GM12872 (cell line): ENCODE measurements at regions not wholly inside any gene's neighbourhood (a gene's known extent, or its start where the extent isn't known, plus 50 kb on each side); places are given as distances from the start of the nearest gene placed in this dataset.

Experiments used
- TF ChIP-seq, protein P1 (sequence below): IDR thresholded peaks from 3 replicates; pipeline ENCODE4 v1.5.1; 2011; ENCODE audit warnings: low read depth, mild to moderate bottlenecking, low read length, moderate library complexity; ENCODE audit not compliant: insufficient read depth

DNA sequence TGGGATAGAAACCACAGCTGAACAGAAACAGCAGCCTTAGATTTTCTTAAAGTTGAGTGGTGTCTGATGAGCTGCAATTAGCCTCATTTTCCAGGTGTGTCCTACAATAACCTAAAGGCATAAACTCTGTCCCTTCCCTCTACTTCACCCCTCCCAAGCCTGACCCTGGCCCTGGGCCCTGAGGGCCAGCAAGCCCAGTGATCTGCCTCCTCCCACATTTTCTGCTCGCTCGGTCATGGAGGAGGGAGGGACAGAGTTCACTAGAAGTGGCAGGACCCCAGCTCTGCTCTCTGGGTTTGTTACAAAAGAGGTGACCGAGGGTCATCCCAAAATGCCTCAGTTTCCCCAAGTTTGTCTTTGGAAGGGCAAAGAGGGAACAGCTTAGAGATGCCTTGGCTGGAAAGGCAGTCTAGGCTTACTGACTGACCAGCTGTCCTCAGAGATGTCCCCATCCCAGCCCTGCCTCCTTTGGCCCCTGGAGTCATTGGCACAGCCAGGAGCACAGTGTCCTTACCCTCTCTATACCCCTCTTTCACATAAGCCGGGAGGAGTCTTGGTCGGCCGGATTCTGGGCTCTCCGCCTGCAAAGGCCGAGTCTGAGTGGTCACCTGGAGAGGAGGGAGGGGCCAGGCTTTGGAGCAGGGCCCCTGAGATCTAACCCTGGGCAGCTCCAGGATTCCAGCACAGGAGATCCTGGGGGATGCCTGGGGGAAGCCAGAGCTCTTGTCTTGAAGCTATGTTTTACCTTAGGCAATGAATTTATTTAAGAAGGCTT lies 172.7 kb downstream of the PTPRU start:
- TF ChIP-seq, protein P1, sequence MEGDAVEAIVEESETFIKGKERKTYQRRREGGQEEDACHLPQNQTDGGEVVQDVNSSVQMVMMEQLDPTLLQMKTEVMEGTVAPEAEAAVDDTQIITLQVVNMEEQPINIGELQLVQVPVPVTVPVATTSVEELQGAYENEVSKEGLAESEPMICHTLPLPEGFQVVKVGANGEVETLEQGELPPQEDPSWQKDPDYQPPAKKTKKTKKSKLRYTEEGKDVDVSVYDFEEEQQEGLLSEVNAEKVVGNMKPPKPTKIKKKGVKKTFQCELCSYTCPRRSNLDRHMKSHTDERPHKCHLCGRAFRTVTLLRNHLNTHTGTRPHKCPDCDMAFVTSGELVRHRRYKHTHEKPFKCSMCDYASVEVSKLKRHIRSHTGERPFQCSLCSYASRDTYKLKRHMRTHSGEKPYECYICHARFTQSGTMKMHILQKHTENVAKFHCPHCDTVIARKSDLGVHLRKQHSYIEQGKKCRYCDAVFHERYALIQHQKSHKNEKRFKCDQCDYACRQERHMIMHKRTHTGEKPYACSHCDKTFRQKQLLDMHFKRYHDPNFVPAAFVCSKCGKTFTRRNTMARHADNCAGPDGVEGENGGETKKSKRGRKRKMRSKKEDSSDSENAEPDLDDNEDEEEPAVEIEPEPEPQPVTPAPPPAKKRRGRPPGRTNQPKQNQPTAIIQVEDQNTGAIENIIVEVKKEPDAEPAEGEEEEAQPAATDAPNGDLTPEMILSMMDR, result no peak

DNA sequence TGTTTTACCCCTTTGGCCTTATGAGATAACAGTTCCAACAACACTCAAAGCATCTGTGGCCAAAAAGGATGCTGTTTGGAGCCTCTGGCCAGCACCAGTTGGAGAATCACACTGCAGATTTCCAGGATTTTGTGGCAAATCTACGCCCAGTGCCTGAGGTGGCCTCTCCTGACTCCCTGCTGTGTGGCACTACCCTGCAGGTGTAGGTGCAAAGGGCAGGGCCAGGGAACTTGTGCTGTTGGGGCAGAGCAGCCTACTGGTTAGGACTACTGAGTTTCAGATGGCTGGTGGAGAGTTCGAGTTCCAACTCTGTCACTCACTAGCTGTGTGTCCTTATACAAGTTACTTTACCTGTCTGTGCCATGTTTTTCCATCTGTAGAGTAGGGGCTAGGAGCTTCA lies 170.5 kb downstream of the PTPRU start:
- TF ChIP-seq, protein P1, result no peak

DNA sequence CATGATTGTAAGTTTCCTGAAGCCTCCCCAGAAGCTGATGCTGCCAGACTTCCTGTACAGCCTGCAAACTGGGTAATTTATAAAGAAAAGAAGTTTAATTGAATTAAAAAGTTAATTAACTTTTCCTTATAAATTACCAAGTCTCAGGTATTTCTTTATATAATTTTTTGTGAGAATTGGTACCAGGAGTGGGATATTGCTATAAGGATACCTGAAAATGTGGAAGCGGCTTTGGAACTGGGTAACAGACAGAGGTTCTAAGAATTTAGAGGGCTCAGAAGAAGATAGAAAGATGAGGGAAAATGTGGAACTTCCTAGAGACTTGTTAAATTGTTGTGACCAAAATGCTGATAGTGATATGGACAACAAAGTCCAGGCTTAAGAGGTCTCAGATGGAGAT lies 163.1 kb downstream of the PTPRU start:
- TF ChIP-seq, protein P1, result no peak

DNA sequence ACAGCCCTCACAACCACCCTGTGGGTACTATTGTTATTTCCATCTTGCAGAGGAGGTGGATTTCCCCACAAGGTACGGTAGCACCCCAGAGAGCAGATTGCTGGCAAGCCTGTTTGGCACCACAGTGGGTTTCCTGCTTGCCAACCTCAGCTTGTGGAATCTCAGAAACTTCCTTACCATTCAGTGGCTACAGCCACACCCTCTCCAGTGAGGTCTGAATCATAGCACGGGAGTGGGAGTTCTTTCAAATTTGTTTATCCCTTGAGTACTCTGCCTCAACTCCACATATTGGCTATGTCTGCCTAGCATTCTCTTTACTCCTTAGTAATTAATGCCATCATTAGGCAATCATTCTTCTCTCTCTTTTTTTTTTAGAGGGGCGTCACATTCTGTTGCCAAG lies 162.1 kb downstream of the PTPRU start:
- TF ChIP-seq, protein P1, result no peak

DNA sequence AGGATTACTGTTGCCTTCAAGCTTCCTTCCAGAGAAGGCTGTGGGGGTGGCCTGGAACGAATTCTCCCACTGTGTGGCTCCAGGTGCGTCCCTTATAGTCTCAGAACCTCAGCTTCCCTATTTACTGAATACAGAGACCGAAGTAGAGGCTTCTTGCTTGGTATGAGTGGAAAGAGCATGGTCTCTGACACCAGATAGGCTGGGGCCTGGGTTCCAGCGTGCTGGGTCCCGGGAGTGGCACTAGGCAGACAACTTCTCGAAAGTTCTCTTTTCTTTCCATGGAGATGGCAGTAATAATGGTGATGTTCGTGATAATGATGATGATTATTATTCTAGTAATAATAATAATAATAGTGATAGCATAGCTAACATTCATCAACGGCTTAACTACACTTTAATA lies 161.7 kb downstream of the PTPRU start:
- TF ChIP-seq, protein P1, result no peak

DNA sequence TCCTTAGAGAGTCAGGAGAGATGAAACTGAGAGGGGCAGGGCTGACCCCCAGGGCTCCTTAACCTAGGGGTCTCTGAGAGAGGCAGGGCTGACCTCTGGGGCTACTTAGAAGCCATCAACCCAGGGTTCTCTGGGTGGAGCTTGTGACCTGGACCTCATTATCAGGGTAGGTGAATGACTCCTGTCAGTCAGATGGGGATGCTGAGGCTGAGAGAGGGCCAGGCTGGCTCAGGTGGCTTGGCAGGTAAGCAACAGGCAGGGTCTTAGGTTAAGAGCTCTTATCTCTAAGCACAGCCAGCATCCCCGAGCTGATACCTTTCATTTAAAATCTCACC lies 160.9 kb downstream of the PTPRU start:
- TF ChIP-seq, protein P1, result no peak

DNA sequence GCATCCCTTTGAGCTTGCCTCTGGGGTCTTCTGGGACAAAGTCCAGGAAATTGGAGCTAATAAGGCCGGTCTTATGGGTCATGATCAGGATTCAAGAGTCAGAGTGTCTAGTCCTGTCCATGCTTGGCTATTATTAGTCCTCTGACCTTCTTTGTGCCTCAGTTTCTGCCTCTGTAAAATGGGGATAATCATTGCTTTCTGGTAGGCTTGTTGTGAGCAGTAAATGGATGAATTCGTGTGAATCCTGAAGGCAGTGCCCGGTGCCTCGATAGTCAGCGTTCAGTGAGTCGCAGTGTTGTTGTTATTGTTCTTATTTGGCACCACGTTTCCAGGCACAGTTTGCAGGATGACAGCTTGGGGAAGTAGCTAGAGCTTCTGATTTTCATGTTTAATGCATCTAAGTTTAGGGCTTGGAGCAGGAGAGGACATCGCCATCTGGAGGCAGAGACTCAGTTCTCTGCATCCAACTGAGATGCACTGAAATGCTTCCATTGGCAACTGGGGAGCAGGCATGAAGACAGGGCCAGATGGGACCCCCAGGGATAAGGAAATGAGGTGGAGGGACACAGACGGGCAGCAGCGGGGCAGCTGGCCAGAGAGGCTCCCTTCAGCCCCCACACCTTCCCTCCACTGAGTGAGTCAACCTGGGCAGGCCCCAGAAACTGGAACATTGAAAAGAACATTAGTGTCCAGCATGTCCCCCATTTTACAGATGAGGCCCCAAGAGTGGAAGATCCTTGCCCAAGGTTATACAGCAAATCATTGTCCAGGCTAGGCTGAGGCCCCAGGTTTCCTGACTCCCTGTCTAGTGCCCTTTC lies 160.3 kb downstream of the PTPRU start:
- TF ChIP-seq, protein P1, result 0 out of 3 replicates have a peak, but pooled peaks have one; percentile 16
